GM12872 (cell line): ENCODE measurements at regions not wholly inside any gene's neighbourhood (a gene's known extent, or its start where the extent isn't known, plus 50 kb on each side); places are given as distances from the start of the nearest gene placed in this dataset.

Source experiments
- CTCF ChIP-seq: IDR thresholded peaks from 3 replicates; pipeline ENCODE4 v1.5.1; 2011; ENCODE audit warnings: low read depth, mild to moderate bottlenecking, low read length, moderate library complexity; ENCODE audit not compliant: insufficient read depth

- no peak for TF ChIP-seq CTCF
Observed at GRCh38 chr21:28509031-28509430, 483.6 kb downstream of the LTN1 start.

GRCh38 chr21:28508126-28508525, 484.6 kb downstream of the LTN1 start:
- TF ChIP-seq CTCF = no peak

- no peak for TF ChIP-seq CTCF
Observed at GRCh38 chr21:28496517-28496916, 496.2 kb downstream of the LTN1 start.

GRCh38 chr21:28492127-28492526, 500.6 kb downstream of the LTN1 start:
- no peak for TF ChIP-seq CTCF

- no peak for TF ChIP-seq CTCF
Observed at GRCh38 chr21:28489821-28490350, 502.8 kb downstream of the LTN1 start.

- TF ChIP-seq CTCF = no peak
Observed at GRCh38 chr21:28489162-28489561, 503.5 kb downstream of the LTN1 start.

GRCh38 chr21:28487455-28488070, 505.1 kb downstream of the LTN1 start:
- no peak for TF ChIP-seq CTCF
